Sciatic nerve (tissue), 2 donors: ENCODE measurements at regions not wholly inside any gene's neighbourhood (a gene's known extent, or its start where the extent isn't known, plus 50 kb on each side); places are given as distances from the start of the nearest gene placed in this dataset.
"Not testable (repeated sequence)": the region's sequence is repeated elsewhere in the genome, so short reads cannot be mapped to it uniquely, and the experiment has no call there.

Experiments used
- ATAC-seq: fragments of 200-7000 bp; cut with Tn5 transposase; one replicate; pipeline ENCODE4 v1.9.1; 2020; ENCODE audit warnings: mild to moderate bottlenecking, moderate library complexity
- DNase-seq: peaks from one replicate; pipeline ENCODE4 v3.0.0-alpha.2; 2020; ENCODE audit warnings: low spot score
- intact Hi-C: fragments of 100-400 bp; cut with DNase I; formaldehyde crosslinking; loops from one replicate; pipeline ENCODE4 v1.14.2; 2022
- donor health status: DM: no; HTN: no; CAD: no.
- donor health status: DM: no; HTN: no; CAD: no.

DNA sequence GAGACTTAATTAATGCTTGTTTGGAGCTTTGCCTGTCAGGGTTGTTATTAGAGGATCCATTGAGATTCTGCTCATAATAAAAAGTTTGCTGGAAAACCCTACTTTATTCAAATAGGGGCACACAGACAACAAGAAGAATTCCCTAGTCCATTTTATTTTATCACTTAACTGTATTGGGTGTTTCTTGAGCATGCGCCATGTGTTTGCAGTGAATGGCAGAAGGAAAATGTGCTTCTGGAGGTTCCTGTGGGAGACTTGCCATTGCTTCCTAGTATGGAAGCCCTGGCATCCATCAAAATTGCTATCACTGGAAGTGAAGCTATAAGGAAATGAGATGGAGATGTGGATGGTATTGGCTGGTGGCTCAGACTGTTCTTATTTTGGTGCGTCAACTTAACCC lies 106.6 kb upstream of the GALNT18 start:
- DNase-seq, result no peak
- intact Hi-C loops, result no loop called here
- no peak for ATAC-seq

DNA sequence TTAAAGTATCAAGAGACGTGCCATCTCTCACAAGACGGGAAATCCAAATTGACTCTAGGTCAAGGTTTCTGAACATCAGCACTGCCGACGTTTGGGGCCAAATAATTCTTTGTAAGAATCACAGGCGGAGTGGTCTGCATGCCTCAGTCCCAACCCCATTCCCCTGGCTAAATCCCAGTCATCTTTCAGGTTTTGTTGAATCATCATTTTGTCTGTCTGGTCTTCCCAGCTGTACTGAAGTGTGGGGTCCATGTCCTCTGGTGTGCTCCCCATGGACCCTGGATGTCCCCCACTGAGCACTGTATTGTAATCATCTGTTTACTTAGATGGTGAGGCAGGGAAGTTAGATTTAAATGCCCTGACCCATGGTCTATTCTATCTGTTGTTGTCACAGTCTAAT lies 103.6 kb upstream of the GALNT18 start:
- ATAC-seq (no peak), DNase-seq (no peak)
- intact Hi-C loops, result no loop called here

GRCh38 chr11:11724994-11725393 lies 103.2 kb upstream of the GALNT18 start:
- ATAC-seq (no peak), DNase-seq (no peak)
- intact Hi-C loops, result no loop called here

DNA sequence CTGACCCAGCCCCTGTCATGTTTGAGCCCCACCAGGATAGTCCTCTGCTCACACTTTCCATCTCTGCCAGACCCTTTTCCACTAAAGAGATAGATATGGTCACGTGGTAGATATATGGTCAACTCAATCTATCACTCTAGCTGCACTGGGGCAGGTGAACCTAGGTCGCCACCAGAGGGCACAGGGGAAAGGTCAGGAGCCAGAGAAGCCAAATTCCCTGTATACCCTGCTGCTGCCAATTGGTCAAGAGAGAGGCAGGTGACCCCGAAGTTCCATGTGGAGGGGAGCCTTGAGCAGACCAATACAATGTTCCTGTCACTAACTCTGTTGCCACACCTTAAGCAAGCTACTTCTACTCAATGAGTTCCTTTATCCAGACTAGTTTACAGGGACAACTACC lies 101.1 kb upstream of the GALNT18 start:
- no peak for DNase-seq
- ATAC-seq, result no peak
- intact Hi-C loops, result no loop called here

- intact Hi-C loops, result no loop called here
- no peak for DNase-seq
- ATAC-seq, result no peak
Measured at GRCh38 chr11:11722246-11722645, 100.4 kb upstream of the GALNT18 start.

DNA sequence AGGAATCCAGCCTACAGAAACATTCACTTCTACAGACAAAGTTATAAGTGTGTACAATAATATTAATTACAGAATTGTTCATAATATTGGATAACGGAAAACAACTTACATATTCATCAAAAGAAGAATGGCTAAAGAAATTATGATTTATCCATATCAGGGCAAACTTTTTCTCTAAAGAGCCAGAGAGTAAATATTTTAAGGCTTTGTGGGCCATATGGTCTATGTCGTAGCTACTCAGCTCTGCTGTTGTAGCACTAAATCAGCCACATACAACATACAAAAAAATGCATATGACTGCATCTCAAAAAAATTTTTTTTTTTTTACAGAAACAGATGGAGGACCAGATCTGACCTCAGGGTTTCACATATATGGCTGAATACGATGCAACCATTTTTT lies 96.7 kb upstream of the GALNT18 start:
- ATAC-seq (no peak), DNase-seq (no peak)
- intact Hi-C loops, result no loop called here

- ATAC-seq (no peak), DNase-seq (no peak)
- intact Hi-C loops, result no loop called here
Measured at GRCh38 chr11:11717064-11717725, 95.4 kb upstream of the GALNT18 start.

DNA sequence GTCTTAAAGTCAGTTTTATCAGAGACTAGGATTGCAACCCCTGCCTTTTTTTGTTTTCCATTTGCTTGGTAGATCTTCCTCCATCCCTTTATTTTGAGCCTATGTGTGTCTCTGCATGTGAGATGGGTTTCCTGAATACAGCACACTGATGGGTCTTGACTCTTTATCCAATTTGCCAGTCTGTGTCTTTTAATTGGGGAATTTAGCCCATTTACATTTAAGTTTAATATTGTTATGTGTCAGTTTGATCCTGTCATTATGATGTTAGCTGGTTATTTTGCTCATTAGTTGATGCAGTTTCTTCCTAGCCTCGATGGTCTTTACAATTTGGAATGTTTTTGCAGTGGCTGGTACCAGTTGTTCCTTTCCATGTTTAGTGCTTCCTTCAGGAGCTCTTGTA lies 93.3 kb upstream of the GALNT18 start:
- ATAC-seq, DNase-seq, intact Hi-C loops: not testable (repeated sequence)

DNA sequence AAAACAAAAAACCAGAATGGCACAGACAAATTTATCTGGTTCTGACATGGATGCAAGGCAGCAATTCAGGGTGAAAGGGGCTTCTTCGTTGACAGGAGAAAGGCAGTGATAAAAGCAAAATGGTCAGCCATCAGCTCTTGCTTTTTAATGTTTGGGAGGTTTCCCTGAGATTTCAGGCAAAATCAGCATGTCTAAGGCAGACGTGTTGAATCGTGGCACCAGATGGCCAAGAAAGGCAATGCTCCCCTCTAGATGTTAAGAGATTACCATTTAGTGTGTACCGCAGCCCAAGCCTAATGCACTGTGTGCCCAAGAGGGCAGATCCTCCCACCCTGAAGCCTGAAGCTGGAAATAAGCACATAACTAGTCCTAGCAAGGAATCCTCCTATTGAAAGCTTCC lies 88.8 kb upstream of the GALNT18 start:
- intact Hi-C loops, result no loop called here
- DNase-seq (no peak), ATAC-seq (no peak)

DNA sequence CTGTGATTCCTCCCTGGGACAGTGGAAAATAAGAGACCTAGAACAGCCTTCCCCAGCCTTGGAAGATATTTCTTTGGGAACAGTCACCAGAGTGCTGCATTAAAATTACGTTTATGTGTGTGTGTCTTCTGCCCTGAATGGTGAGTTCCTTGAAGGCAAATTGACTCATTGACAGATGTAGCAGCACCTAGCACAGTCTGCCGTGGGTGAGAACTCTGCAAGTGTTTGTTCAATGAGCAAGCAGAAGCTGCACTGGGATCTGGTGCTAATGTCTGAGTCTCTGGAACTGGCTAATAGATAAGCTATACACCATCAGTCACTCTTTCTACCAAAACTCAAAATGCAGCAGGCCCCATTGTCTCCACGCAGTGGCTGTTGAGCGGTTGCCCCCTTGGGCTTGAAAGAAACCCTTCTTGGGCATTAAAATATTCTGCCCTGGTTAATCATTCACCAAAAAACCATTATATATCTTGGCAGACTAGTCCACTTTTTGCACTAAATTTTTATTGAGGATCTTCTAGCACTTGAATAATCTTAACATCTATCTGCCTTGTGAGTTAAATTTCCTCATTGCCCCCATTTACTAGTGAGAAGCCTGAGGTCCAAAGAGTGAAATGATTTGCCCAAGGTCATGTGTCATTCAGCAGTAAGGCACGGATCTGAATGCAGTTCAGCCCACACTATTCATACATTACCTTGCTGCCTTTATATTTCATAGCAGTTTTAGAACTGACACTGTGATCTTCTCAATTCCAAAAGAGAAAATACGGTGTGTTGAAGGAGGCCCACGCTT lies 87.8 kb upstream of the GALNT18 start:
- no peak for ATAC-seq
- no peak for DNase-seq
- intact Hi-C loops, result no loop called here

DNA sequence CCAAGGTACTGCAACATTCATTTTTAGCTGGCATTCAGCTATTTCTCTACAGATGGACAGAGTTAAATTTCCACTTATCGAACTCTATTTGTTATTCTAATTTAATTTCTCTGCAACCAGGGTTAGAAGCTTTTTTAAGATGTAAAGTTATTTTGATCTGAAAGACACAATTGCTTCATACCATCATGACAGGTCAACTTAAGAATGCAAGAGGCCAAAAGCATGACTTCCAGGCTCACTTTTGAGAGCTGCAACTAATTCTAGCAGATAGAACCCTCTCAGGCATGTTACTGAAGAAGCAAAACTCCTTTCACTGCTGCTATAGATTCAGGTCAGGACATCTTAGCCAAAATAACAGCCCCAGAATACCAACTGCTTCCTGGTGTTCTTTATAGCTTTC lies 86.5 kb upstream of the GALNT18 start:
- ATAC-seq (no peak), DNase-seq (no peak)
- intact Hi-C loops, result no loop called here

DNA sequence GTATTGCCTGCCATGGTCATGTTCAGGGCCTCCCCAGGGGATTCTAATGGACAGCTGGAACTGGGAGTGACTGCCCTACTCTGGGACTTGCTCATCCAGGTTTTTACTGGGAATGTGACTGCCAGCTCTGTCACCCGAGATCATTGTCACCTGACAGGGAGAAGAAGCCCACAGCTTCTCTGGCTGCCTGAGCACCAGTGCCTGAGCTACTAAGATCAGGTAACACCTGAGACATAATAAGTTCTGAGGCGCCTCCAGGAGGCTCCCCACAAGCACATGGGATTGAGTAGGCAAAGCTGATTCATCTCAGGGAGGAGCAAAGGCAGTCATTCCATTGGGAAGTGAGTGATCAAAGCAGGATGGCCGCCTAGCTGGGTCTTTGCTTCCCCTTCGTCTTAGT lies 84.2 kb upstream of the GALNT18 start:
- intact Hi-C loops, result no loop called here
- ATAC-seq (no peak), DNase-seq (no peak)

DNA sequence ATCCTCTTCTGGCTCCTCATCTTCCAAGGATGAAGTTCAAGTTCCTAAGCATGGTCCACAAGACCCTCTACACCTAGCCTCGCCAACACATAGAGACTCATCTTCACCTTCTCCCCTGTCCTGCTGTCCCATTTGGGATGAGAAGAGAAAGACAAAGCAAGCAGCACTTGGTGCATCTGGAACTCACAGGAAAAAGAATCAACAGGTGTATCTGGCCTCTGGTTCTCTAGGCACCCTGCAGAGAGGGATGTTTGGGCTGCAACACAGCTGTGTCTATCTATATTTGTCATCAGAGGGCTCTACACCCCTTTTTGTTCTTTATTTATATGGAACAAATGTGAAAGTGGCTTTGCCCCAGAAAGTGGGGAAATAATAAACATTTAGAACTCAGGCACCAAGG lies 82.1 kb upstream of the GALNT18 start:
- DNase-seq (no peak), ATAC-seq (no peak)
- intact Hi-C loops, result loop anchor here (5.0 kb wide), 1 partner anchor 1058 kb away; no protein-coding TSS in a partner anchor

DNA sequence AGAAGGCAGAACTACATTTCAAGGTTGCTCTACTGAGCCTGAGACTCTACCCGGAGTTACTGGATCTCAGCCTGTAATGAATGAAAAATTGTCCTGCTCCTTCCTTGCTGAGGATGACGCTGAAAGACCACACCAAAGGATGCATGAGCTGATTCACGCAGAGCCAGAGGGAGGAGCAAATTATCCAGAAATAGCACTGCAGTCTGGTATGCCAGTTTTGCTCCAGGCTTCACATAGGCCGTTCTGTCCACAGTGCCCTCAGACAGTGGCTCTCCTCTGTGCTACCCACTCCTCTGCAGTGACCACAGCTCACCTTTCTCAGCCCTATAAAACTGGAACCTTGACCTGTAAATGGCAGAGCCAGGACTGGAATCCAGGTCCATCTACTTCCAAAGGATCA lies 79.3 kb upstream of the GALNT18 start:
- ATAC-seq, result no peak
- intact Hi-C loops, result loop anchor here (5.0 kb wide), 1 partner anchor 1061 kb away; no protein-coding TSS in a partner anchor

DNA sequence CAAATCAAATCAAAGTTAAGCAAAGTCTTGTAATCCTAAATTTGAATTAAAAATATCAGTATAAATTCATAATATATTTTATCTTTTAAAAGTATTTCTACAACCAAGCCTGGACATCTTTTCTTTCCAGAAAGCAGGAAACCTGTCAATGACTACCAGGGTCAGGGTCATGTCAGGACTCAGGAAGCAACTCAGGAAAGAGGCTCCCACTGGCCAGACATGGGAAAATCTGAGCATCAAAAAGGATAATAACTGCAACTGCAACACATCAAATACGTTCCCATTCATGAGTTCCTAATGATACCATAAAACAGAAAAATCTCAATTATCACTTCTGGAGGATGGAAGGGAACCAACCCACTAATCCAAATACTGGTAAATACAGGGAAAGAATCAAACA lies 76.0 kb upstream of the GALNT18 start:
- intact Hi-C loops, result no loop called here
- ATAC-seq (no peak), DNase-seq (no peak)

More for the DNA sequence above, 79.3 kb upstream of the GALNT18 start:
- DNase-seq, result no peak

GRCh38 chr11:11691296-11692151 lies 69.7 kb upstream of the GALNT18 start:
- intact Hi-C loops, result no loop called here
- DNase-seq (no peak), ATAC-seq (no peak)

DNA sequence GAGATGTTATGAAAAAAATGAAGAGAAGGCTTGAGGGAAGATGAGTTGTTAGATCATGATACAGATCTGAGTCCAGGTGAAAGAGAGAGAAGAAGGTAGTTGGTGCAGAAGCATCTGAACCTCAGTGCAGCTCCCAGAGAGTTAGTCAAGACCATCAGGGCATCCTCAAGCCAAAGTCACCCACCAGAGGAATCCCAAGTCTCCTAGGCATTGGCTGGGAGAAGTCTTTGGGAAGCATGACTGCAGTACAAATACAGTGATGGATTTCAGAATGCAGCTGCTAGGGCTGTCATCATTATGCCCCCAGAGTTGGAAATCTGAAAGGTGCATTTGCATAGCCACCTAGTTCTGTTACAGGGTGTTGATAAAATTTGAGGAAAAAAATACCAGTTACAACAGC lies 59.7 kb upstream of the GALNT18 start:
- intact Hi-C loops, result no loop called here
- ATAC-seq (no peak), DNase-seq (no peak)

- intact Hi-C loops, result no loop called here
- ATAC-seq (no peak), DNase-seq (no peak)
Measured at GRCh38 chr11:11677672-11678356, 56.0 kb upstream of the GALNT18 start.

DNA sequence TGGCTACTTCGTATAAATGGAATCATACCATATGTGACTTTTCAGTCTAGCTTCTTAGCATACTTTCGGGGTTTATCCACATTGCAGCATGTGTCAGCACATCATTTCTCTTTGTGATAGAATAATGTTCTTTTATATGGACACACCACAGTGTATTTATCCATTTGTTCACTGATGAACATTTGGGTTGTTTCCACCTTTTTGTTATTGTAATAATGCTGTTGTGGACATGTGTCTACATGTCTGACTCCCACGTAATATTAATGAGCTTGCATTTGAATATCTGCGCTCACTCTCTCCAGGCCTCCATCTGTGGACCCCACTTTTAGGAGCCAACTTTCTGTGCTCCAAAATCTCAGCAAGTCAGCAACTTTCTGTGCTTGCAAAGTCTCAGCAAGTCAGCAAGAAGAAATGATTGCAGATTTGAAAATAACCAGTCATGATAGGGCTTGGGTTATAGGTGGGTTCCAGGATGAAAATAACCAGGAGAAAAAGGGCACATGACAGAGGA lies 53.9 kb upstream of the GALNT18 start:
- intact Hi-C loops, result no loop called here
- DNase-seq (no peak), ATAC-seq (no peak)
